LNCaP clone FGC (cell line): ENCODE measurements at regions not wholly inside any gene's neighbourhood (a gene's known extent, or its start where the extent isn't known, plus 50 kb on each side); places are given as distances from the start of the nearest gene placed in this dataset.
"Not testable (repeated sequence)": the region's sequence is repeated elsewhere in the genome, so short reads cannot be mapped to it uniquely, and the experiment has no call there.

ENCODE experiments used
- DNase-seq: peaks from one replicate; pipeline ENCODE4 v3.0.0-alpha.2; 2011; ENCODE audit warnings: low read depth
- H3K4me3 ChIP-seq: 2 replicates; pipeline ENCODE4 v1.5.1; 2011; ENCODE audit warnings: mild to moderate bottlenecking, low read depth, low read length, control low read depth
- CTCF ChIP-seq: IDR thresholded peaks from 2 replicates; pipeline ENCODE4 v1.5.1; 2012; ENCODE audit warnings: mild to moderate bottlenecking; ENCODE audit not compliant: control insufficient read depth, insufficient read depth; ENCODE audit errors: extremely low read depth

- H3K4me3 ChIP-seq = no peak overlapping the region
- TF ChIP-seq CTCF = no peak
- no peak for DNase-seq
Measured at GRCh38 chr4:164623099-164623498, 130.8 kb upstream of the SMIM31 start.

- H3K4me3 ChIP-seq = no peak overlapping the region
- TF ChIP-seq CTCF = no peak
- no peak for DNase-seq
Measured at GRCh38 chr4:164639001-164639400, 114.9 kb upstream of the SMIM31 start.

GRCh38 chr4:164648151-164648848 is 105.6 kb upstream of the SMIM31 start:
- TF ChIP-seq CTCF = no peak
- DNase-seq = no peak
- H3K4me3 ChIP-seq = no peak overlapping the region

- DNase-seq = no peak
- no peak overlapping the region for H3K4me3 ChIP-seq
- 0 out of 2 replicates have a peak, but pooled peaks have one; percentile 12 for TF ChIP-seq CTCF
Measured at GRCh38 chr4:164648849-164649212, 105.1 kb upstream of the SMIM31 start.

- no peak overlapping the region for H3K4me3 ChIP-seq
- no peak for DNase-seq
- TF ChIP-seq CTCF = no peak
Measured at GRCh38 chr4:164659765-164660164, 94.2 kb upstream of the SMIM31 start.

GRCh38 chr4:164676152-164676551 is 77.8 kb upstream of the SMIM31 start:
- not testable (repeated sequence) for H3K4me3 ChIP-seq, DNase-seq

- H3K4me3 ChIP-seq = no peak overlapping the region
- TF ChIP-seq CTCF = no peak
- DNase-seq = no peak
Measured at GRCh38 chr4:164683040-164683439, 70.9 kb upstream of the SMIM31 start.
